ENCODE measurements at regions not wholly inside any gene's neighbourhood (a gene's known extent, or its start where the extent isn't known, plus 50 kb on each side); places are given as distances from the start of the nearest gene placed in this dataset.

DNA sequence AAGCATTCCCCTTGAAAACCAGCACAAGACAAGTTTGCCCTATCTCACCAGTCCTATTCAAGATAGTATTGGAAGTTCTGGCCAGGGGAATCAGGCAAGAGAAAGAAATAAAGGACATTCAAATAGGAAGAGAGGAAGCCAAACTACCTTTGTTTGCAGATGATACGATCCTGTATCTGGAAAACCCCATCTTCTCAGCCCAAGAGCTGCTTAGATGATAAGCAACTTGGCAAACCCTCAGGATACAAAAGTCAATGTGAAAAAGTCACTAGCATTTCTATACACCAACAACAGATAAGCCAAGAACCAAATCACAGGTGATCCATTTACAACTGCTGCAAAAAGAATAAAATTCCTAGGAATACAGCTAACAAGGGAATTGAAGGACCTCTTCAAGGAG lies 403.7 kb upstream of the AZI2 start:
- no peaks in the 10 kb centered on the region for H3K9me3 ChIP-seq (ENCODE audit: control insufficient read depth, insufficient read depth, low read length)
- H3K4me1 ChIP-seq (ENCODE audit: control insufficient read depth, insufficient read depth, low read length) = no peaks in the 10 kb centered on the region
- H3K27me3 ChIP-seq (ENCODE audit: control insufficient read depth, insufficient read depth, low read length) = no peaks in the 10 kb centered on the region
- no peak overlapping the region for H3K27ac ChIP-seq (ENCODE audit: low read length)
- no CpG with 5 or more reads among the region's 1 CpG for WGBS (ENCODE audit: insufficient coverage, insufficient read length)
- no peak for DNase-seq (ENCODE audit: low read depth, low spot score)
- no peak overlapping the region for H3K4me3 ChIP-seq (ENCODE audit: low read length)
- no peaks in the 10 kb centered on the region for H3K36me3 ChIP-seq (ENCODE audit: control insufficient read depth, insufficient read depth, low read length)

DNA sequence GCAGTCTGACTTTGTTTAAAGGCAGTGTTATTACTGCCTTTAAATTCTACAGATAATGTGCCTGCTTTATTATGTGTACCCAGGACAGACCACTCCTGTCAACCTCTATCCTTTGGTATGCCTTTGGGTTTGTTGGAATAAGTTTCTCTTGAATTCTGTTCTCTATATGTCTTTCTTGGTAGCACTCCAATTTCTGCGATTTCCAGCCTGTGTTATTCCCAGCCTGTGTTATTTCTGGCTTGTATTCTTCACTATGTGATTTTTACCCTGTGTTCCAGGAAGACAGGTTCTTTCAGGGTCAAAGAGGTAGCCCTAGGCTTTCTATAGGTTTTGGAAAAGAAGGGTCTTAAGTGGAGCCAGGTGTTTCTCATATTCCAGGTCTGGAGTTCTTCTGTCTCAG lies 407.4 kb upstream of the AZI2 start:
- Histone ChIP-seq H3K27me3 (ENCODE audit: control insufficient read depth, insufficient read depth, low read length) (no peaks in the 10 kb centered on the region), H3K9me3 (ENCODE audit: control insufficient read depth, insufficient read depth, low read length) (no peaks in the 10 kb centered on the region), H3K36me3 (ENCODE audit: control insufficient read depth, insufficient read depth, low read length) (no peaks in the 10 kb centered on the region), H3K4me3 (ENCODE audit: low read length) (no peak overlapping the region), H3K27ac (ENCODE audit: low read length) (no peak overlapping the region), H3K4me1 (ENCODE audit: control insufficient read depth, insufficient read depth, low read length) (no peaks in the 10 kb centered on the region)
- no CpG with 5 or more reads among the region's 1 CpG for WGBS (ENCODE audit: insufficient coverage, insufficient read length)
- DNase-seq (ENCODE audit: low read depth, low spot score) = no peak

DNA sequence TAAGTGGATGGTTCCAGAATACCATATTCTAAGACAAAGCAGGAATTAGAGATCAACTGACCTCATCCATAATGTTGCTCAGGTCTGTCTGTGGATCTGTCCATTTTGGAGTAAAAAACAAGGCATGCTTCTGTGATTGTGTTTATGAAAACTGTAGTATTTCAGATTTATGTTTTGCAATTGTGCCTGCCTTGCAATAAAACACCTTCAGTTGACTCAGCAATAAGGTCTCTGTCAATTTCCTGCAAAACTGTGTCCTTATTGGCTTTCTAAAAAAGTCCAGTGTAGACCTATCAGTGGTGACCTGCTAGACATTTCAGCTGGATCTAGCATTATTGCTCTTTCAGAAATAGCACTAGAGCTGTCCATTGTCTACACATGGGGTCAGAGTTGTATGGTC lies 409.5 kb upstream of the AZI2 start:
- Histone ChIP-seq H3K9me3 (ENCODE audit: control insufficient read depth, insufficient read depth, low read length) (no peaks in the 10 kb centered on the region), H3K36me3 (ENCODE audit: control insufficient read depth, insufficient read depth, low read length) (no peaks in the 10 kb centered on the region), H3K4me1 (ENCODE audit: control insufficient read depth, insufficient read depth, low read length) (no peaks in the 10 kb centered on the region), H3K27me3 (ENCODE audit: control insufficient read depth, insufficient read depth, low read length) (no peaks in the 10 kb centered on the region), H3K4me3 (ENCODE audit: low read length) (no peak overlapping the region), H3K27ac (ENCODE audit: low read length) (no peak overlapping the region)
- no peak for DNase-seq (ENCODE audit: low read depth, low spot score)

DNA sequence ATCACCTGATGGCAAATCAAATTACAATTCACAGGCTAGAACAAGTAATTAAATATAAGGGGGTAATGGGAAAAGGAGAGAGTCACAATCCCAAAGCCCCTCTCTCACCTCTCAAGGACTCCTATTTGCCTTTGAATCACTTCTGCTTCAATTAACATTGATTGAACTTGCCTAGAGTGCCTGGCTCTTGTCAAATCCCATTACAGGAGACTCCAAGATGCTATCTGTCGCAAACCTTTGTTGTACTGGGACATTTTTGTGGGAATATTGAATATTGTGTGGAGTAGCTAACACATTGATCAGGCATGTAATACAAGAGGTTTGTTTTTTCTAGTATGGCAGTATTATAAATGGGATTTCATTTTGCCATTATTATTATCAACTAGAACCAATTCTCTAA lies 412.8 kb upstream of the AZI2 start:
- H3K4me1 ChIP-seq (ENCODE audit: control insufficient read depth, insufficient read depth, low read length) = no peaks in the 10 kb centered on the region
- H3K27me3 ChIP-seq (ENCODE audit: control insufficient read depth, insufficient read depth, low read length) = no peaks in the 10 kb centered on the region

DNA sequence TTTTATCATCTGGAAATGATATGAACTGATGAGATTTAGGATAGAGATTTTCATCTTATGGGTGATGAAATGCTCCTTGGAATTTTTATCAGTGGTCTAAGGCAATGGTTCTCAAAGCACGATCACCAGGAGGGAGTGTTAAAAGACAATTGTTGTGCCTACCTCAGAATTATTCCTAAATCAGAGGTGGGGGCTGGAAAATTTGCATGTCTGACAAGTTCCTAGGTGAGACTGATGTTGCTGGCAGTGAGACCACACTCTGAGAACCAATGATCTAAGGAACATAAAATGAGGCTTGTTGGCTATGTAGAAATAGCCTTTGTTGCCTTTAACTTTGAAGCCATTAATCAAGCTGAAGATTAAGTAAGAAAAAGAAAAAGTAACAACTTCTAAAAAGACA lies 416.6 kb upstream of the AZI2 start:
- H3K27me3 ChIP-seq (ENCODE audit: control insufficient read depth, insufficient read depth, low read length) = no peaks in the 10 kb centered on the region
- DNase-seq (ENCODE audit: low read depth, low spot score) = no peak
- H3K36me3 ChIP-seq (ENCODE audit: control insufficient read depth, insufficient read depth, low read length) = no peaks in the 10 kb centered on the region
- no peak overlapping the region for H3K4me3 ChIP-seq (ENCODE audit: low read length)
- H3K9me3 ChIP-seq (ENCODE audit: control insufficient read depth, insufficient read depth, low read length) = no peaks in the 10 kb centered on the region
- no peak overlapping the region for H3K27ac ChIP-seq (ENCODE audit: low read length)
- no peaks in the 10 kb centered on the region for H3K4me1 ChIP-seq (ENCODE audit: control insufficient read depth, insufficient read depth, low read length)
- no CpG with 5 or more reads among the region's 1 CpG for WGBS (ENCODE audit: insufficient coverage, insufficient read length)

More for the DNA sequence above, 412.8 kb upstream of the AZI2 start:
- no peaks in the 10 kb centered on the region for H3K9me3 ChIP-seq (ENCODE audit: control insufficient read depth, insufficient read depth, low read length)
- no CpG with 5 or more reads among the region's 1 CpG for WGBS (ENCODE audit: insufficient coverage, insufficient read length)
- no peaks in the 10 kb centered on the region for H3K36me3 ChIP-seq (ENCODE audit: control insufficient read depth, insufficient read depth, low read length)
- no peak overlapping the region for H3K4me3 ChIP-seq (ENCODE audit: low read length)
- DNase-seq (ENCODE audit: low read depth, low spot score) = no peak
- no peak overlapping the region for H3K27ac ChIP-seq (ENCODE audit: low read length)

DNA sequence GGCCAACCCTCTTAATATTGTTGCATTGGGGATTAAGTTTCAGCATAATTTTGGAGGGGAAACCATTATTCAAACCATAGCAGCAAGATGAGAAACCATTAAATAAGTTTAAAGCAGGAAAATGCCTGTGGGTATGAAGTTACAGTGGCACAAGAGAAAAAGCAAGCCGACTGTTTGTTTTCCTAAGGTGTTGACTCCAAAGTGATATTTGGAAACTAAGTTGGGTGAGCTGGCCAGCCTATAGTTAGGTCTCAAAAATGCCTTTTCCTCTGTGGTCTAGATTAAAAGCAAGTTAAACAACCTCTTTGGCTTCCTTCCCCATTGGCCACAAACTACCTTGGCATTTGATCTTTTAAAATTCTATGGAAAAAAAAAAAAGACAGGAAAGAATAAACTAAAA lies 419.8 kb upstream of the AZI2 start:
- H3K4me3 ChIP-seq (ENCODE audit: low read length) = no peak overlapping the region
- H3K27me3 ChIP-seq (ENCODE audit: control insufficient read depth, insufficient read depth, low read length) = no peaks in the 10 kb centered on the region
- WGBS (ENCODE audit: insufficient coverage, insufficient read length) = no CpG with 5 or more reads among the region's 1 CpG
- H3K9me3 ChIP-seq (ENCODE audit: control insufficient read depth, insufficient read depth, low read length) = peaks cover 1% of the 10 kb centered on the region; the same call in 1 of the 2 replicates
- H3K4me1 ChIP-seq (ENCODE audit: control insufficient read depth, insufficient read depth, low read length) = no peaks in the 10 kb centered on the region
- no peak for DNase-seq (ENCODE audit: low read depth, low spot score)
- no peaks in the 10 kb centered on the region for H3K36me3 ChIP-seq (ENCODE audit: control insufficient read depth, insufficient read depth, low read length)
- no peak overlapping the region for H3K27ac ChIP-seq (ENCODE audit: low read length)

DNA sequence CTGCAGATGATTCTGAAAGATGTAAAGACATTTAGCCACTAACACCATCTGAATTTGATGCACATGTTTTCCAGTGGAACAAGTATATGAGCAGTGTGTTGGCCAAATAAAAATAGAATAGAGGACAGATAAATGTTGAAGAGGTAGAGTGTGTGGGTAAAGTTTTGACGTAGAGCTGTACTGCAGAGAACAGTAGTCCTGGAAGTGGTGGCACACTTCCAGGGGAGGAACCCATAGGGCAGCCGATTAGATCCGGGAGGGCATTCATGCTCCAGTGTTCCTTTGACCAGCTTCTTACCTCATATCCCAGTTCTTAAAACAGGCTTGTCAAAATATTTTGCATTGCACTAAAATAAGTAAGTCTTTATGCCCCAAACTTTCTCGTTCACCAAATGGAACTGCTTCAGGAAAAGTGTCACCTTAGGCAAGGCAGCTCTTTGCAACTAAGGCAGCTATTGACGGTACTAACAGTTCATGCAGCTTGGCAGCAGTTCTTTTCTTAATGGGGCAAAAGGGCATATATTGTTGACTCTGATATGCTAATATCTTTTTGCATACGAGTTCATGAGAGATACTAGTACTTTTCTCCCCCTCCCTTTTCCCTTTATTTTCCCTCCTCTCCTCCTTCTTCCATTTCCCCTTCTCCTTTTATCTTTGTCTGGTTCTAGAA lies 429.3 kb upstream of the AZI2 start:
- no peaks in the 10 kb centered on the region for H3K9me3 ChIP-seq (ENCODE audit: control insufficient read depth, insufficient read depth, low read length)
- H3K36me3 ChIP-seq (ENCODE audit: control insufficient read depth, insufficient read depth, low read length) = no peaks in the 10 kb centered on the region
- no CpG with 5 or more reads among the region's 6 CpGs for WGBS (ENCODE audit: insufficient coverage, insufficient read length)
- no peaks in the 10 kb centered on the region for H3K27me3 ChIP-seq (ENCODE audit: control insufficient read depth, insufficient read depth, low read length)
- no peak for DNase-seq (ENCODE audit: low read depth, low spot score)
- H3K4me1 ChIP-seq (ENCODE audit: control insufficient read depth, insufficient read depth, low read length) = no peaks in the 10 kb centered on the region
- no peak overlapping the region for H3K4me3 ChIP-seq (ENCODE audit: low read length)
- no peak overlapping the region for H3K27ac ChIP-seq (ENCODE audit: low read length)

DNA sequence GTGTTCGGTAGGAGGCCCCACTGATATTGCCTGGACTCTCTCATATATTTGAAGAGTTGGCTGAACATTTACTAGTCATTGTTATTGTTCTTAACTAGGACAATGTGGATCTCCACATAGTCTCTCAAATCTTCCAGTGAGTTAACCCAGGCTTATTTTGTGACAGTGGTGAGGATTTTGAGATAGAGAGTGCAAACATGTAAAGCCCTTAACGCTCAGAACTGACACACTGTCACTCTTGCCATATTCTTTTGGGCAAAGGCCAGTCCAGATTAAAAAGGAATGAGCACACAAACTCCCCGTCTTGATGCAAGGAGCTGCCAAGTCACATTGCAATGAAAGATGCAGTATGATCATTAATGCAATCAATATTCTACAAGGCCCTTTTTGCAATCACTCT lies 431.9 kb upstream of the AZI2 start:
- H3K27ac ChIP-seq (ENCODE audit: low read length) = no peak overlapping the region
- no peak for DNase-seq (ENCODE audit: low read depth, low spot score)
- no CpG with 5 or more reads among the region's 3 CpGs for WGBS (ENCODE audit: insufficient coverage, insufficient read length)

DNA sequence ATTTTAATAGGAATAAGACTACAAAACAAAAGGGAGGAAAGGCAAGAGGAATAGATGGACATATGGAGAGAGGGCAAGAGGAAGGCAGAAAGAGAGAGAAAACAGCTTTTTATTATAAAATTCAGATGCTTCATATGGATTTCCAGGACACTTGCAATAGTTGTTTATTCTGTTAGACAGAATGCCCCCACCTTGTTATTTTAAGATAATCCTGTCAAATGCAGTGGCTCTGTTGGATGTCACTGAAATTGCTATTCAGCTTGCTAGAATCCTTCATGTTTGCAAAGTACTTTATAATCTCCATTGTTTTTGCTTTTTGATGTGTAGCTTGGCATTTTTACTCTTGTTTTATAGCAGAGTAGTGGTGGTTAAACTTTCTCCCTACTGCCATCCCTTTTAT lies 432.4 kb upstream of the AZI2 start:
- no peak for DNase-seq (ENCODE audit: low read depth, low spot score)
- H3K36me3 ChIP-seq (ENCODE audit: control insufficient read depth, insufficient read depth, low read length) = no peaks in the 10 kb centered on the region
- H3K9me3 ChIP-seq (ENCODE audit: control insufficient read depth, insufficient read depth, low read length) = no peaks in the 10 kb centered on the region
- H3K4me3 ChIP-seq (ENCODE audit: low read length) = no peak overlapping the region
- no peaks in the 10 kb centered on the region for H3K4me1 ChIP-seq (ENCODE audit: control insufficient read depth, insufficient read depth, low read length)
- no peak overlapping the region for H3K27ac ChIP-seq (ENCODE audit: low read length)
- no peaks in the 10 kb centered on the region for H3K27me3 ChIP-seq (ENCODE audit: control insufficient read depth, insufficient read depth, low read length)

More for the DNA sequence above, 431.9 kb upstream of the AZI2 start:
- Histone ChIP-seq H3K27me3 (ENCODE audit: control insufficient read depth, insufficient read depth, low read length) (no peaks in the 10 kb centered on the region), H3K4me3 (ENCODE audit: low read length) (no peak overlapping the region), H3K9me3 (ENCODE audit: control insufficient read depth, insufficient read depth, low read length) (no peaks in the 10 kb centered on the region), H3K4me1 (ENCODE audit: control insufficient read depth, insufficient read depth, low read length) (no peaks in the 10 kb centered on the region), H3K36me3 (ENCODE audit: control insufficient read depth, insufficient read depth, low read length) (no peaks in the 10 kb centered on the region)

DNA sequence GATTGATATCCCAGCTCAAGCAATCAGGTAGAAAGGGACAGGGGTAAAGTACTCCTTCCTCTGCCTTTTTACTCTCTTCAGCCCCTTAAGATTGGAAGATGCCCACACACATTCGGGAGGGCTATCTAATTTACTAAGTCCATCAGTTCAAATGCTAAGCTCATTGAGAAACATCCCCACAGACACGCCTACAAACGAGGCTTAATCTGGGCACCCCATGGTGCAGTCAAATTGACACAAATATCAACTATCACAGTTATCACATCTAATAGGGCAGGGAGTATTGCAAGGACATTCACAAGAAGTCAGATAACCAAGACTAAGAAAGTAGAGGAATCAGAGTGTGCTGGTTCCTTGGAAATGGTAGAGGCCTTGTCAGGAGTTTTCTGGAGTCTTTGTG lies 437.8 kb upstream of the AZI2 start:
- Histone ChIP-seq H3K4me1 (ENCODE audit: control insufficient read depth, insufficient read depth, low read length) (no peaks in the 10 kb centered on the region), H3K36me3 (ENCODE audit: control insufficient read depth, insufficient read depth, low read length) (no peaks in the 10 kb centered on the region), H3K27ac (ENCODE audit: low read length) (no peak overlapping the region), H3K9me3 (ENCODE audit: control insufficient read depth, insufficient read depth, low read length) (no peaks in the 10 kb centered on the region), H3K4me3 (ENCODE audit: low read length) (no peak overlapping the region), H3K27me3 (ENCODE audit: control insufficient read depth, insufficient read depth, low read length) (no peaks in the 10 kb centered on the region)
- no peak for DNase-seq (ENCODE audit: low read depth, low spot score)
- whole genome bisulfite sequencing (ENCODE audit: insufficient coverage, insufficient read length) = no CpG with 5 or more reads among the region's 3 CpGs

DNA sequence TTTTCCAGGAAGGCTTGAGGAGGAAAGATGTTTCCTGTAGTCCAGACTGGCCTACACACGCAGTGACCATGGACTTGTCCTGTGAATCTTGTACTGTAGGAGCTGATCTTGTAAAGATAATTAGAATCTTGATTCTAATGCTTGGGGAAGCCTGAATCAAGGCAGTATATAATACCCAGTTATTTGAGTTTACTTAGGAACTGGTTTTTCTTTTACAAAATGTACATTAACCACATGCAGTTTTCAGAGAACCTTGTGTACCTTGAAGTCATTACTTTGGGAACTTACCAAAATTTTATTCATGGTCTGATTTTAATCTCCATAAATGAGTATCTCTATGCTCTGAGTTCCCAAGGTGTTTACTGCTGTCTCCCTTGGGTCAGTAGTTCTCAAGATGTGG lies 439.9 kb upstream of the AZI2 start:
- Histone ChIP-seq H3K9me3 (ENCODE audit: control insufficient read depth, insufficient read depth, low read length) (no peaks in the 10 kb centered on the region), H3K4me1 (ENCODE audit: control insufficient read depth, insufficient read depth, low read length) (peaks cover 1% of the 10 kb centered on the region; the same call in 1 of the 2 replicates), H3K27ac (ENCODE audit: low read length) (no peak overlapping the region), H3K4me3 (ENCODE audit: low read length) (no peak overlapping the region), H3K27me3 (ENCODE audit: control insufficient read depth, insufficient read depth, low read length) (no peaks in the 10 kb centered on the region), H3K36me3 (ENCODE audit: control insufficient read depth, insufficient read depth, low read length) (no peaks in the 10 kb centered on the region)
- no peak for DNase-seq (ENCODE audit: low read depth, low spot score)
- WGBS (ENCODE audit: insufficient coverage, insufficient read length) = no CpG with 5 or more reads among the region's 1 CpG

Measured in iPS DF 6.9 (cell line).